Neural progenitor cell (in vitro differentiated cells): ENCODE measurements at regions not wholly inside any gene's neighbourhood (a gene's known extent, or its start where the extent isn't known, plus 50 kb on each side); places are given as distances from the start of the nearest gene placed in this dataset.

Experiments used
- DNase-seq: peaks from one replicate; pipeline ENCODE4 v3.0.0-alpha.2; 2016; ENCODE audit warnings: low spot score
- H2AFZ ChIP-seq: fragments of 200-600 bp; sonication (generic); replicated peaks from 2 replicates; pipeline ENCODE4 v1.6.1; 2016; ENCODE audit warnings: antibody characterized with exemption
- H3F3A ChIP-seq: fragments of 200-600 bp; sonication (generic); 2 replicates; pipeline ENCODE4 v1.6.1; 2016; ENCODE audit warnings: antibody characterized with exemption, low read depth
- H3K27ac ChIP-seq: fragments of 200-600 bp; sonication (generic); 2 replicates; pipeline ENCODE4 v1.5.1; 2016; ENCODE audit warnings: mild to moderate bottlenecking
- H3K27me3 ChIP-seq: fragments of 200-600 bp; sonication (generic); 2 replicates; pipeline ENCODE4 v1.6.1; 2016; ENCODE audit warnings: mild to moderate bottlenecking, moderate library complexity
- H3K36me3 ChIP-seq: fragments of 200-600 bp; sonication (generic); 2 replicates; pipeline ENCODE4 v1.5.1; 2016
- H3K4me1 ChIP-seq: fragments of 200-600 bp; sonication (generic); 2 replicates; pipeline ENCODE4 v1.6.1; 2016; ENCODE audit warnings: mixed run types
- H3K4me2 ChIP-seq: fragments of 200-600 bp; sonication (generic); 2 replicates; pipeline ENCODE4 v1.6.1; 2016
- H3K4me3 ChIP-seq: fragments of 200-600 bp; sonication (generic); 2 replicates; pipeline ENCODE4 v1.5.1; 2016
- H3K79me2 ChIP-seq: fragments of 200-600 bp; sonication (generic); 2 replicates; pipeline ENCODE4 v1.6.1; 2016; ENCODE audit warnings: low read depth
- H3K9ac ChIP-seq: fragments of 200-600 bp; sonication (generic); 2 replicates; pipeline ENCODE4 v1.6.1; 2016
- H3K9me3 ChIP-seq: fragments of 200-600 bp; sonication (generic); 2 replicates; pipeline ENCODE4 v1.5.1; 2016; ENCODE audit warnings: low read depth
- H4K20me1 ChIP-seq: fragments of 200-600 bp; sonication (generic); 2 replicates; pipeline ENCODE4 v1.6.1; 2016; ENCODE audit warnings: low read depth
- H3K27ac Mint-ChIP-seq: 3 replicates; pipeline ENCODE4 v1.8.0; 2021; ENCODE audit warnings: mixed read lengths
- H3K27me3 Mint-ChIP-seq: 2 replicates; pipeline ENCODE4 v1.8.0; 2022; ENCODE audit warnings: low read depth, mild to moderate bottlenecking, inconsistent platforms, moderate library complexity, mixed read lengths; ENCODE audit not compliant: insufficient read depth
- H3K36me3 Mint-ChIP-seq: 3 replicates; pipeline ENCODE4 v1.8.0; 2021; ENCODE audit warnings: mixed read lengths
- H3K4me1 Mint-ChIP-seq: 3 replicates; pipeline ENCODE4 v1.8.0; 2021; ENCODE audit warnings: mixed read lengths
- H3K4me3 Mint-ChIP-seq: 3 replicates; pipeline ENCODE4 v1.8.0; 2021; ENCODE audit warnings: mild to moderate bottlenecking, moderate library complexity, mixed read lengths
- H3K9me3 Mint-ChIP-seq: 3 replicates; pipeline ENCODE4 v1.8.0; 2020; ENCODE audit warnings: mixed read lengths
- EZH2 ChIP-seq: fragments of 200-600 bp; sonication (generic); IDR thresholded peaks from 2 replicates; pipeline ENCODE4 v1.6.1; 2017; ENCODE audit warnings: antibody characterized with exemption, mild to moderate bottlenecking, moderate library complexity
- EZH2phosphoT487 ChIP-seq: fragments of 200-600 bp; sonication (generic); IDR thresholded peaks from 2 replicates; pipeline ENCODE4 v1.6.1; 2017; ENCODE audit warnings: antibody characterized with exemption
- TF ChIP-seq, protein P1 (sequence below): fragments of 200-600 bp; sonication (generic); IDR thresholded peaks from 2 replicates; pipeline ENCODE4 v1.5.1; 2017; ENCODE audit warnings: antibody characterized with exemption, mild to moderate bottlenecking

DNA sequence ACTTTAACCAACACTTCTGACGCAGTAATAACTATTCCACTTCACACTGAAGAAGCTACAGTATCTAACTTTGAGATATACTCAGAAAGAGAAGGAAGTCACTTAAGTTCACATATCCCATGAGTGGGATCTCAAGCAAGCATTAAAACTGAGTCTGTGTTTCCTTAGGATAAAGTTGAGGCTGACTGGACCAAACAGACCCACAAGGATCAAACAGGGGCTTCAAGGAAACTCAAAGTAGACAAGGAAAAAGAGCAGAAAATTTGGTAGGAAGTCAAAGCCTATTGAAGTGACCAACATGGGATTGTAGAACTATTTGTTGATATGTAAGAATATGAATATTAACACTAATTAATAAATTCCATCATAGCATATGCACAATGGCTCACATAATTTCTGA, 294.9 kb downstream of the ADGB start:
- no peaks in the 10 kb centered on the region for H3K27me3 Mint-ChIP-seq
- no peak for DNase-seq
- H3K4me3 ChIP-seq: no peak overlapping the region

DNA sequence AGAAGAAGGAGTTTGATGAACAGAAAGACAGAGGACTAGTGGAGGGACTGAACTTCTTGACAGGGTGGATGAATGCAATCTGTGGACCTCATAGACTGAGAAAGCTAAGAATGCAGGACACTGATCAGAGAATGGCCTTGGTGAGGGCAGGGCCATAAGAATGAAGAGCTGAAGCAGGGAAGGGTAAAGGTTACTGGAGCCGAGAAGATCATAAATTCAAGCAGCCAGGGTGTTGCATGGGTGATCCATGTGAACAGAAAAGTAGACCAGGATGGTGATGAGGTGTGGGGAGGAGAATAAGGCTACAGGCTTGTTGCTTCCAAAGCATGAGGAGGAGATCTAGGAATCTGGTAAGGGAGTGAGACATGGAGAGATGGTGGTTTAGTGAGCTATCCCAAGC, 295.9 kb downstream of the ADGB start:
- H3K4me1 Mint-ChIP-seq: peaks cover 3% of the 10 kb centered on the region
- Histone ChIP-seq H3K9me3 (no peaks in the 10 kb centered on the region), H4K20me1 (no peaks in the 10 kb centered on the region), H3K27ac (no peak overlapping the region), H3K4me3 (no peak overlapping the region), H3K27me3 (no peaks in the 10 kb centered on the region), H2AFZ (no peak overlapping the region), H3K79me2 (no peaks in the 10 kb centered on the region), H3F3A (no peaks in the 10 kb centered on the region), H3K4me1 (no peaks in the 10 kb centered on the region), H3K9ac (no peak overlapping the region), H3K36me3 (no peaks in the 10 kb centered on the region), H3K4me2 (no peak overlapping the region)
- H3K4me3 Mint-ChIP-seq: no peak overlapping the region
- no peaks in the 10 kb centered on the region for H3K27me3 Mint-ChIP-seq
- DNase-seq: no peak
- H3K27ac Mint-ChIP-seq: no peak overlapping the region
- H3K36me3 Mint-ChIP-seq: no peaks in the 10 kb centered on the region
- no peaks in the 10 kb centered on the region for H3K9me3 Mint-ChIP-seq
- TF ChIP-seq EZH2: no peak
- TF ChIP-seq, protein P1, sequence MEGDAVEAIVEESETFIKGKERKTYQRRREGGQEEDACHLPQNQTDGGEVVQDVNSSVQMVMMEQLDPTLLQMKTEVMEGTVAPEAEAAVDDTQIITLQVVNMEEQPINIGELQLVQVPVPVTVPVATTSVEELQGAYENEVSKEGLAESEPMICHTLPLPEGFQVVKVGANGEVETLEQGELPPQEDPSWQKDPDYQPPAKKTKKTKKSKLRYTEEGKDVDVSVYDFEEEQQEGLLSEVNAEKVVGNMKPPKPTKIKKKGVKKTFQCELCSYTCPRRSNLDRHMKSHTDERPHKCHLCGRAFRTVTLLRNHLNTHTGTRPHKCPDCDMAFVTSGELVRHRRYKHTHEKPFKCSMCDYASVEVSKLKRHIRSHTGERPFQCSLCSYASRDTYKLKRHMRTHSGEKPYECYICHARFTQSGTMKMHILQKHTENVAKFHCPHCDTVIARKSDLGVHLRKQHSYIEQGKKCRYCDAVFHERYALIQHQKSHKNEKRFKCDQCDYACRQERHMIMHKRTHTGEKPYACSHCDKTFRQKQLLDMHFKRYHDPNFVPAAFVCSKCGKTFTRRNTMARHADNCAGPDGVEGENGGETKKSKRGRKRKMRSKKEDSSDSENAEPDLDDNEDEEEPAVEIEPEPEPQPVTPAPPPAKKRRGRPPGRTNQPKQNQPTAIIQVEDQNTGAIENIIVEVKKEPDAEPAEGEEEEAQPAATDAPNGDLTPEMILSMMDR: no peak
- TF ChIP-seq EZH2phosphoT487: no peak

More for the DNA sequence above, 294.9 kb downstream of the ADGB start:
- TF ChIP-seq EZH2 (no peak), EZH2phosphoT487 (no peak)
- TF ChIP-seq, protein P1: no peak
- Histone ChIP-seq H3K4me1 (no peaks in the 10 kb centered on the region), H3K27me3 (no peaks in the 10 kb centered on the region), H3K9ac (no peak overlapping the region), H3F3A (no peaks in the 10 kb centered on the region), H3K79me2 (no peaks in the 10 kb centered on the region), H3K9me3 (no peaks in the 10 kb centered on the region), H3K27ac (no peak overlapping the region), H3K36me3 (no peaks in the 10 kb centered on the region), H3K4me2 (no peak overlapping the region), H4K20me1 (no peaks in the 10 kb centered on the region), H2AFZ (no peak overlapping the region)
- no peaks in the 10 kb centered on the region for H3K9me3 Mint-ChIP-seq
- no peaks in the 10 kb centered on the region for H3K36me3 Mint-ChIP-seq
- peaks cover 3% of the 10 kb centered on the region for H3K4me1 Mint-ChIP-seq
- no peak overlapping the region for H3K4me3 Mint-ChIP-seq
- no peak overlapping the region for H3K27ac Mint-ChIP-seq

DNA sequence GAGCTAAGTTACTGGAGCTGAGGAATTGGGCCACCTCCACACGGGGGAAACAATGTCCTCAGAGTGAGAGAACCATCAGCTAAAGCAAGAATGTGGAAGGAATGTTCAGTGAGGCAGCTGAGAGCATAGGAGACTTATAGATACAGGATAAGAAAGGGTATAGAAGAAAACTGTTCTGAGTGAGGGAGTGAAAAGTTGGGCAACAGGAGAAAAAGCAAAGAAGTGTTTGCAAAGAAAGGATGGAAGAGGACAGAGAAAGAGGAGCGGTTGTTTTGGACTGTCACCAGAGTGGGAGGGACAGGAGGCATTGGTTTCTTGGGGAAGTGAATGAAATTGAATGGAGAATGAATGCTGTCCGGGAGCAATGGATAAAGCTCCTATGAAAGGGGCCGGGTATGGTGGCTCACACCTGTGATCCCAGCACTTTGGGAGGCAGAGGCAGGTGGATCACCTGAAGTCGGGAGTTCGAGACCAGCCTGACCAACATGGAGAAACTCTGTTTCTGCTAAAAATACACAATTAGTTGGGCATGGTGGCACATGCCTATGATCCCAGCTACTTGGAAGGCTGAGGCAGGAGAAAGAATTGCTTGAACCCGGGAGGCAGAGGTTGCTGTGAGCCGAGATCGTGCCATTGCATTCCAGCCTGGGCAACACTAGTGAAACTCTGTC, 296.5 kb downstream of the ADGB start:
- H3K27me3 ChIP-seq: no peaks in the 10 kb centered on the region
- H3K4me3 Mint-ChIP-seq: no peak overlapping the region
- no peak for TF ChIP-seq EZH2phosphoT487
- TF ChIP-seq EZH2: no peak
- TF ChIP-seq, protein P1: no peak

More for the DNA sequence above, 296.5 kb downstream of the ADGB start:
- H3K9me3 ChIP-seq: no peaks in the 10 kb centered on the region
- H3F3A ChIP-seq: no peaks in the 10 kb centered on the region
- H3K27me3 Mint-ChIP-seq: no peaks in the 10 kb centered on the region
- no peak overlapping the region for H3K4me3 ChIP-seq
- H3K9ac ChIP-seq: no peak overlapping the region
- H3K27ac ChIP-seq: no peak overlapping the region
- H3K79me2 ChIP-seq: no peaks in the 10 kb centered on the region
- H3K27ac Mint-ChIP-seq: no peak overlapping the region
- peaks cover 3% of the 10 kb centered on the region for H3K4me1 Mint-ChIP-seq
- no peak overlapping the region for H3K4me2 ChIP-seq
- no peaks in the 10 kb centered on the region for H4K20me1 ChIP-seq
- no peaks in the 10 kb centered on the region for H3K36me3 Mint-ChIP-seq
- no peaks in the 10 kb centered on the region for H3K4me1 ChIP-seq
- H3K36me3 ChIP-seq: no peaks in the 10 kb centered on the region
- no peaks in the 10 kb centered on the region for H3K9me3 Mint-ChIP-seq
- H2AFZ ChIP-seq: no peak overlapping the region
- DNase-seq: no peak
